ENCODE measurements at regions not wholly inside any gene's neighbourhood (a gene's known extent, or its start where the extent isn't known, plus 50 kb on each side); places are given as distances from the start of the nearest gene placed in this dataset.

- TF ChIP-seq POLR2AphosphoS5 (IDR thresholded peaks at IDR 0.05; ENCODE audit: low read depth, low read length) (no peak), POLR2A (IDR thresholded peaks at IDR 0.05; ENCODE audit: low read depth, low read length) (no peak)
These were observed 168.6 kb downstream of the ALX1 start for GRCh38 chr12:85448548-85449139.

Measured in GM12892 (cell line).